Tibial artery (tissue), 4 donors: ENCODE measurements at regions not wholly inside any gene's neighbourhood (a gene's known extent, or its start where the extent isn't known, plus 50 kb on each side); places are given as distances from the start of the nearest gene placed in this dataset.

Experiments used
- DNase-seq, 2 donors: peaks; one replicate each; pipeline ENCODE4 v3.0.0-alpha.2; 2019
- H3K27ac ChIP-seq, 2 donors: fragments of 200-600 bp; sonication (generic) in 1 of 2; 1 replicate in 1 of 2; 2 replicates in 1 of 2; pipeline ENCODE4 v1.5.1; 2018 to 2019; ENCODE audit warnings: mild to moderate bottlenecking in 1 of 2
- H3K27me3 ChIP-seq, 2 donors: fragments of 200-600 bp; sonication (generic) in 1 of 2; one replicate each; pipeline versions ENCODE4 v1.5.1 to v1.6.0; 2016 to 2019
- H3K36me3 ChIP-seq, 3 donors: fragments of 200-600 bp; sonication (generic) in 2 of 3; one replicate each; pipeline ENCODE4 v1.5.1; 2016 to 2019; ENCODE audit warnings: mild to moderate bottlenecking in 2 of 3
- H3K4me1 ChIP-seq, 4 donors: fragments of 200-600 bp; sonication (generic) in 2 of 4; 1 replicate in 3 of 4; 2 replicates in 1 of 4; pipeline ENCODE4 v1.5.1; 2016 to 2019
- H3K4me3 ChIP-seq, 2 donors: fragments of 200-600 bp; sonication (generic) in 1 of 2; 1 replicate in 1 of 2; 2 replicates in 1 of 2; pipeline ENCODE4 v1.5.1; 2018 to 2019; ENCODE audit warnings: mild to moderate bottlenecking in 2 of 2
- H3K9me3 ChIP-seq, 3 donors: fragments of 200-600 bp; sonication (generic) in 1 of 3; one replicate each; pipeline ENCODE4 v1.5.1; 2016 to 2019
- intact Hi-C: fragments of 100-400 bp; cut with DNase I; formaldehyde crosslinking; loops from one replicate; pipeline ENCODE4 v1.15.0; 2023; ENCODE audit warnings: low total_unique reads
- TF ChIP-seq, protein P1 (sequence below), 2 experiments: fragments of 200-600 bp in 1 of 2; fragments of 450-650 bp in 1 of 2; IDR thresholded peaks; one replicate each; pipeline ENCODE4 v1.5.1; 2017 to 2019; ENCODE audit warnings: antibody characterized with exemption in 2 of 2, mild to moderate bottlenecking in 1 of 2, moderate library complexity in 1 of 2

DNA sequence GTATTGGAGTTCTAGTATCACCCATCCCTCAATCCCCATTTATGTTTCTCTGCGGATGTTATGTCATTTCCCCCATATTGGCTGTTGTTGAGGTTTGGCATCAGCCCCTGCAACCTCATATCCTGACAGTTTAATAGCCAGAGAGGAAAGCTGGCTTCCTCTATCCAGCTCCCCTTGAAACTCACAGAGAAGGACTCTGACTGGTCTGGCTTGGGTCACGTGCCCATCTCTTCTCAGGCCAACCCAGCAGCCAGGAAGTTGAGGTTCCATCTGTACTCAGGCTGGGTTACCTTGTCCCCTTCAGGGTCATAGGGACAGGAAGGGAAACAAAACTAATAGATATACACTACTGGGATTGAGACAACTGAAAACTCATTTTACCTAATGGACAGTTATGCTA is 148.0 kb upstream of the SLC14A2 start:
- Histone ChIP-seq H3K27ac (no peak overlapping the region), H3K36me3 (no peaks in the 10 kb centered on the region), H3K4me1 (no peaks in the 10 kb centered on the region), H3K27me3 (no peaks in the 10 kb centered on the region), H3K9me3 (no peaks in the 10 kb centered on the region), H3K4me3 (no peak overlapping the region)
- intact Hi-C loops: no loop called here
- no peak for DNase-seq
- TF ChIP-seq, protein P1, sequence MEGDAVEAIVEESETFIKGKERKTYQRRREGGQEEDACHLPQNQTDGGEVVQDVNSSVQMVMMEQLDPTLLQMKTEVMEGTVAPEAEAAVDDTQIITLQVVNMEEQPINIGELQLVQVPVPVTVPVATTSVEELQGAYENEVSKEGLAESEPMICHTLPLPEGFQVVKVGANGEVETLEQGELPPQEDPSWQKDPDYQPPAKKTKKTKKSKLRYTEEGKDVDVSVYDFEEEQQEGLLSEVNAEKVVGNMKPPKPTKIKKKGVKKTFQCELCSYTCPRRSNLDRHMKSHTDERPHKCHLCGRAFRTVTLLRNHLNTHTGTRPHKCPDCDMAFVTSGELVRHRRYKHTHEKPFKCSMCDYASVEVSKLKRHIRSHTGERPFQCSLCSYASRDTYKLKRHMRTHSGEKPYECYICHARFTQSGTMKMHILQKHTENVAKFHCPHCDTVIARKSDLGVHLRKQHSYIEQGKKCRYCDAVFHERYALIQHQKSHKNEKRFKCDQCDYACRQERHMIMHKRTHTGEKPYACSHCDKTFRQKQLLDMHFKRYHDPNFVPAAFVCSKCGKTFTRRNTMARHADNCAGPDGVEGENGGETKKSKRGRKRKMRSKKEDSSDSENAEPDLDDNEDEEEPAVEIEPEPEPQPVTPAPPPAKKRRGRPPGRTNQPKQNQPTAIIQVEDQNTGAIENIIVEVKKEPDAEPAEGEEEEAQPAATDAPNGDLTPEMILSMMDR (IDR thresholded peaks at IDR 0.05): no peak

DNA sequence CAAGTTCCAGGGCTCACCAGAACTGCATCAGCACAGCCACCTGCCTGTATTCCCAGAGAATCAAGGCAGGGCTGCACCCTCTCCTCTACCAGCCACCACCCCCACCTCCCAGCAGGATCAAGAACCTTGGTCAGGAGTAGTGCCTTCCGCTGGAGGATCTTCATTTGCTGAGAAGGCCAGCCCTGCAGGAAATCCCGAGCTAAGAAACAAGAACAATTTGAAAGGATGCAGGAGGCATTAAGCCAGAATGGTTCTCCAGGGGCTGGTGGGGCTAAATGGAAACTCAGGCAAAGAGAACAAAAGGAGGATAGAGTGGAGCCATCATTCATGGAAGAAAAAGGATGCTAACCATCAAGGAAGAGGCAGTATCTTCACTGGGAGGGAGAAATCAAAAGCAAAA is 147.3 kb upstream of the SLC14A2 start:
- H3K4me1 ChIP-seq: no peaks in the 10 kb centered on the region
- no peak overlapping the region for H3K27ac ChIP-seq
- H3K27me3 ChIP-seq: no peaks in the 10 kb centered on the region
- H3K36me3 ChIP-seq: no peaks in the 10 kb centered on the region
- TF ChIP-seq, protein P1 (IDR thresholded peaks at IDR 0.05): no peak
- intact Hi-C loops: no loop called here
- H3K4me3 ChIP-seq: no peak overlapping the region
- H3K9me3 ChIP-seq: no peaks in the 10 kb centered on the region
- no peak for DNase-seq

DNA sequence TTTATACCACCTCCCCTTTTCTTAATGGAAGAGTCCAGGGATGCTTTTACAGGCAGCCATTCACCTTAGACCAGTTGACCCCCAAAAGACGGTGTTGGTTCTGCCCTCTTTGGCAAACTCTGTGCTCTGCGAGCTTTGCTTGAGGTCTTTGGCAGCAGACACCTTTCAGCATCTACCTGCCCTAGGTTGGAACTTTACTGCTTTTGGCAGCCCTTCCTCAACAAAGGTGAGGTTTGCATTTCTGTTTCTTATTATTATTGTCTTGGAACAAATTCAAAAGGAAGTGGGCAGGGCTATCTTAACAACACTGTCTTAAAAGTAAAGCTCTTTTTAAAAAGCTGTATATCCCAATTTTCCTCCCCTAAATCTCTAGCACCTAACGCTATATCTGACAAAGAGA is 136.4 kb upstream of the SLC14A2 start:
- Histone ChIP-seq H3K36me3 (no peaks in the 10 kb centered on the region), H3K4me1 (peaks cover 0 to 16% (median 2%) of the 10 kb centered on the region in 4 donors), H3K27me3 (no peaks in the 10 kb centered on the region), H3K27ac (no peak overlapping the region), H3K4me3 (no peak overlapping the region), H3K9me3 (no peaks in the 10 kb centered on the region)
- intact Hi-C loops: no loop called here
- no peak for DNase-seq
- TF ChIP-seq, protein P1 (IDR thresholded peaks at IDR 0.05): no peak

DNA sequence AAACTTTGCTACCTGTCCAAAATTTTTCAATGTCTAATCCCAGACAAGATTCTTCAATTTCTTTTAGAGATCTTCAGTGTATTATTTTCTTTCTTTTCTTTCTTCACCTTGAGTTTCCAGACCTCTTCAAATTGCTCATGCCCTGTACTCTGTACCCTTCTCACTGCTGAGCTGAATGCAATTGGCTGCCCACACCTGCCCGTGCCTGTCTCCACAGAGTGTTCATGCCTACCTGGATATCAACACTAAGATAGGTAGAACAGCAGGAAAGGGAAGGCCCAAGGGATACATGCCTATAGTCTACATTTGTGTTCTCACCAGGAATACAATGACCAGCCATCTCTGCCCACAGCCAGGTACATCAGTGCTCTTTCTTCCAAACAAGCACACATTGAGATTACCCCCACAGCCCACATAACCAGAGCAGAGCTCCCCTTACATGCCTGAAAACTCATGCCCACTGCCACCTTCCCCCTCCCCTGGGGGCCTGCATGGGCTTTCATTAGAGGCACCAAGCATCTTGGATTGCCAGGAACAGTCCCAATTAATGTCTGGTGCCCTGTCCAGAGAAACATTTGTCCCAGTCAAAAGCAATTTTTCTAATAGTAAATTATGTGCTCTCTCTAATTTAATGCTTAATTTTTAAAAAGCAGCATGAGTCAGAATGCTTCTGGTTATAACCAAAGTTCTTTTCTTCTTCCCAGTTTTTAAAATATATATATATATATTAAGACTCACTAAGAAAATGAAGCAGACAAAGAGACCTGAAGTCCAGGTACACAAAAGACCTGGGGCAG is 134.9 kb upstream of the SLC14A2 start:
- Histone ChIP-seq H3K4me3 (no peak overlapping the region), H3K36me3 (no peaks in the 10 kb centered on the region), H3K27ac (no peak overlapping the region), H3K27me3 (no peaks in the 10 kb centered on the region), H3K4me1 (peaks cover 0 to 16% (median 2%) of the 10 kb centered on the region in 4 donors), H3K9me3 (no peaks in the 10 kb centered on the region)
- no peak for DNase-seq
- TF ChIP-seq, protein P1 (IDR thresholded peaks at IDR 0.05): no peak
- intact Hi-C loops: no loop called here

DNA sequence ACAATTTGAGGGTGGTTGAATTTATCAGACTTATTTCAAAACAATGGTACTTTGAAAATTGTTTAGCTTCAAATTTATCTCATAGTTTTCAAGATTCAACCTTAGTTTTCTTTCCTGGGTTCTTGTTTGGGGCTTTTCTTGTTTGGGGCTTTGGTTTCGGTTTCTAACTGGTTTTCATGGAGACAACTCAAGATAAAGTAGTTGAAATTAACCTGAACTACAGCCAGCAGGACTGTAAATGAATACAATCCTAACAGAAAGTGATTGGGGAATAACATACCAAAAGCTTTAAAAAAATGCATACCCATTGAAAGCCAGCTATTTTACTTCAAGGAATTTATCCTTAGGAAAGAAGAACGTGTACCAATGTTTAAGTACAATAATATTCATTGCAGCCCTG is 133.5 kb upstream of the SLC14A2 start:
- Histone ChIP-seq H3K9me3 (no peaks in the 10 kb centered on the region), H3K27me3 (no peaks in the 10 kb centered on the region), H3K27ac (no peak overlapping the region), H3K4me3 (no peak overlapping the region), H3K36me3 (no peaks in the 10 kb centered on the region), H3K4me1 (peaks cover 0 to 16% (median 2%) of the 10 kb centered on the region in 4 donors)
- TF ChIP-seq, protein P1 (IDR thresholded peaks at IDR 0.05): no peak
- DNase-seq: no peak
- intact Hi-C loops: no loop called here
